Uterus (tissue), 3 donors: ENCODE measurements at regions not wholly inside any gene's neighbourhood (a gene's known extent, or its start where the extent isn't known, plus 50 kb on each side); places are given as distances from the start of the nearest gene placed in this dataset.

Experiments used
- DNase-seq, 2 donors: peaks; one replicate each; pipeline ENCODE4 v3.0.0-alpha.2; 2019 to 2020
- H3K27ac ChIP-seq, 2 donors: fragments of 200-600 bp; sonication (generic); 1 replicate in 1 of 2; 2 replicates in 1 of 2; pipeline ENCODE4 v1.5.1; 2016 to 2018
- H3K27me3 ChIP-seq, 2 donors: fragments of 200-600 bp; sonication (generic); one replicate each; pipeline ENCODE4 v1.5.1; 2018 to 2019; ENCODE audit warnings: control low read depth in 1 of 2
- H3K36me3 ChIP-seq, 2 donors: fragments of 200-600 bp; sonication (generic); one replicate each; pipeline ENCODE4 v1.5.1; 2019; ENCODE audit warnings: control low read depth in 1 of 2
- H3K4me1 ChIP-seq, 2 donors: fragments of 200-600 bp; sonication (generic); one replicate each; pipeline ENCODE4 v1.5.1; 2018 to 2019; ENCODE audit warnings: control low read depth in 1 of 2
- H3K4me3 ChIP-seq, 2 donors: fragments of 200-600 bp; sonication (generic); 1 replicate in 1 of 2; 2 replicates in 1 of 2; pipeline ENCODE4 v1.5.1; 2018 to 2019; ENCODE audit warnings: mild to moderate bottlenecking in 1 of 2
- H3K9me3 ChIP-seq, 2 donors: fragments of 200-600 bp; sonication (generic); one replicate each; pipeline ENCODE4 v1.5.1; 2019; ENCODE audit warnings: control low read depth in 1 of 2
- CTCF ChIP-seq, 4 experiments: fragments of 200-600 bp in 2 of 4; fragments of 450-650 bp in 2 of 4; sonication (generic) in 2 of 4; IDR thresholded peaks; one replicate each; pipeline ENCODE4 v1.5.1; 2016 to 2019; ENCODE audit warnings: antibody characterized with exemption in 4 of 4, mild to moderate bottlenecking in 2 of 4, moderate library complexity in 1 of 4
- POLR2A ChIP-seq, 2 donors: fragments of 450-650 bp; IDR thresholded peaks; one replicate each; pipeline ENCODE4 v1.6.1; 2016; ENCODE audit warnings: antibody characterized with exemption in 2 of 2, mild to moderate bottlenecking in 1 of 2, moderate library complexity in 1 of 2
- intact Hi-C: fragments of 100-400 bp; cut with DNase I; formaldehyde crosslinking; loops from one replicate; pipeline ENCODE4 v1.15.1; 2023; ENCODE audit warnings: low total_unique reads
- donor health status: DM: yes; HTN: yes; CAD: no.

DNA sequence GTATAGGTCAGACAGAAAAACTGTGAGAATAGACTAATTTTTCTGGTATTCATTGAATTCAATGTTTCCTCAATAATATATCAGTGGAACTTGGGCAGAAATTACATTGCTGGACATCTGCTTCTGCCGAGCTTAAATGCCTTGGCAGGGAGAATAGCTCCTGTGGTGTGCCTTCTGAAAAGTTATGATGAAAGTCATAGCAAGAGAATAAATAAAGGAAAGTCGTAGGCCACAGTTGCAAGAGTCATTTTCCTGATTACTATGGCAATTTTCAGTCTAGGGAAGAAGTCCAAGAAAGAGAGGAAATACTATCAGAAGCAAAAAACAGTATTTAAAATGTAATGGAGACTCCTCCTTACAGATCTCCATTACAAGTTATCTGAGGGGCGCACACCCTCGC lies 1596.1 kb upstream of the WWC1 start:
- TF ChIP-seq CTCF (IDR thresholded peaks at IDR 0.05): no peak
- TF ChIP-seq POLR2A (IDR thresholded peaks at IDR 0.05): no peak
- Histone ChIP-seq H3K4me3 (no peak overlapping the region), H3K36me3 (no peaks in the 10 kb centered on the region), H3K27ac (no peak overlapping the region), H3K27me3 (no peaks in the 10 kb centered on the region), H3K4me1 (no peaks in the 10 kb centered on the region), H3K9me3 (no peaks in the 10 kb centered on the region)
- no peak for DNase-seq
- intact Hi-C loops: no loop called here

GRCh38 chr5:166708291-166708690 lies 1583.2 kb upstream of the WWC1 start:
- no peaks in the 10 kb centered on the region for H3K4me1 ChIP-seq
- H3K36me3 ChIP-seq: no peaks in the 10 kb centered on the region
- no peak for TF ChIP-seq CTCF (IDR thresholded peaks at IDR 0.05)
- no peak for TF ChIP-seq POLR2A (IDR thresholded peaks at IDR 0.05)
- H3K9me3 ChIP-seq: no peaks in the 10 kb centered on the region
- H3K27ac ChIP-seq: no peak overlapping the region
- intact Hi-C loops: no loop called here
- no peak overlapping the region for H3K4me3 ChIP-seq
- H3K27me3 ChIP-seq: no peaks in the 10 kb centered on the region
- DNase-seq: no peak

DNA sequence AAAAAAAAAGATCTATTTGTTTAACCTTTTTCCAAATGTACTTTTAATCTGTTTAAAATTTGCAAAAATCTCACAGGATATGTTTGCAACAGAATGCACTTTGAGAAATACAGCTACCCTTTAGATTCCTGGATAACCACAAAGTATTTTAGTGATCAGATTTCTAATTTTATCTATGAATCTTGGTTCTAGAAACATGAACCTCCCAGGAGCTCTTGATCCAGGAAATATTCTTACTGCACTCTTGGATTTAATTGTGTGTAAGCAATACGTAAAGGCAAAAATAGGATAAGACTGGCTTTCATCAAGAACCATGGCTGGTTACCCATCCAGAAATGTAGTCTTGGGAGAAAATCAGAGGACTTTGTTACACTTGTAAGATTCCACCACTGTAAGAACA lies 1581.8 kb upstream of the WWC1 start:
- TF ChIP-seq CTCF (IDR thresholded peaks at IDR 0.05) (no peak), POLR2A (IDR thresholded peaks at IDR 0.05) (no peak)
- DNase-seq: no peak
- Histone ChIP-seq H3K27ac (no peak overlapping the region), H3K36me3 (no peaks in the 10 kb centered on the region), H3K9me3 (no peaks in the 10 kb centered on the region), H3K4me1 (no peaks in the 10 kb centered on the region), H3K27me3 (no peaks in the 10 kb centered on the region), H3K4me3 (no peak overlapping the region)
- intact Hi-C loops: no loop called here

DNA sequence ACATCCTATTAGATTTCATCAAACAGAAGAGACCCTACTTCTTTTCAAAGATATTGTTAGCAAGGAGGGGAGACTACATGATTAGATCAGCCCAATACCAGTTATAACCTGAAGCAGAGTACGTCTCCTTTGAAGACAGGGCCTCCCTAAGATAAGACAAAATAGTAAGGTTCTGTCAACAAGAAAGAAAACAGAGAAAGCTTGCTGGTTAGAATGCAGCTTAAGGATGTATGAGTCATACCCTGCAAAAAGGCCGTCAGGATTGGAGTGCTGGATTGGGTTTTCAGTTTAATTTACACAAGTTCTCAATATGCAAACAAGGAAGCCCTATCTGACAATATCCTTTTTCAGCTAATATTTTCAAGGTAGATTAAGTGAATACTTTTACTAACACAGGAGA lies 1581.2 kb upstream of the WWC1 start:
- intact Hi-C loops: no loop called here
- no peak for TF ChIP-seq POLR2A (IDR thresholded peaks at IDR 0.05)
- TF ChIP-seq CTCF (IDR thresholded peaks at IDR 0.05): no peak
- Histone ChIP-seq H3K4me3 (no peak overlapping the region), H3K27ac (no peak overlapping the region), H3K36me3 (no peaks in the 10 kb centered on the region), H3K27me3 (no peaks in the 10 kb centered on the region), H3K4me1 (no peaks in the 10 kb centered on the region), H3K9me3 (no peaks in the 10 kb centered on the region)
- no peak for DNase-seq

- Histone ChIP-seq H3K36me3 (no peaks in the 10 kb centered on the region), H3K4me3 (no peak overlapping the region), H3K27me3 (no peaks in the 10 kb centered on the region), H3K9me3 (no peaks in the 10 kb centered on the region), H3K27ac (no peak overlapping the region), H3K4me1 (no peaks in the 10 kb centered on the region)
- intact Hi-C loops: no loop called here
- TF ChIP-seq POLR2A (IDR thresholded peaks at IDR 0.05): no peak
- no peak for TF ChIP-seq CTCF (IDR thresholded peaks at IDR 0.05)
- no peak for DNase-seq
Measured at GRCh38 chr5:166712447-166713185, 1578.8 kb upstream of the WWC1 start.
